NCI-H446 (cell line): ENCODE measurements at regions not wholly inside any gene's neighbourhood (a gene's known extent, or its start where the extent isn't known, plus 50 kb on each side); places are given as distances from the start of the nearest gene placed in this dataset.

ENCODE experiments used
- DNase-seq, 2 experiments: peaks; one replicate each; lab custom pipeline; 2025; lab: John Stamatoyannopoulos, UW

GRCh38 chr2:59733970-59734369 lies 819.5 kb downstream of the BCL11A start:
- DNase-seq = no peak

- no peak for DNase-seq
Observed at GRCh38 chr2:59733567-59733930, 819.9 kb downstream of the BCL11A start.

- no peak for DNase-seq
Observed at GRCh38 chr2:59732871-59733566, 820.4 kb downstream of the BCL11A start.

GRCh38 chr2:59727121-59727590 lies 826.3 kb downstream of the BCL11A start:
- no peak for DNase-seq

GRCh38 chr2:59726228-59727120 lies 827.0 kb downstream of the BCL11A start:
- no peak for DNase-seq

- DNase-seq = no peak
Observed at GRCh38 chr2:59724746-59725145, 828.7 kb downstream of the BCL11A start.

- DNase-seq = no peak
Observed at GRCh38 chr2:59720296-59720866, 833.1 kb downstream of the BCL11A start.

GRCh38 chr2:59713577-59713976 lies 839.9 kb downstream of the BCL11A start:
- no peak for DNase-seq

- no peak for DNase-seq
Observed at GRCh38 chr2:59711121-59711520, 842.3 kb downstream of the BCL11A start.

- DNase-seq = peak; percentile 6 to 74
Observed at GRCh38 chr2:59706729-59707128, 846.7 kb downstream of the BCL11A start.

- DNase-seq = no peak
Observed at GRCh38 chr2:59703796-59704195, 849.7 kb downstream of the BCL11A start.

- DNase-seq = no peak
Observed at GRCh38 chr2:59702026-59702425, 851.4 kb downstream of the BCL11A start.

- no peak for DNase-seq
Observed at GRCh38 chr2:59701271-59701994, 852.0 kb downstream of the BCL11A start.

GRCh38 chr2:59694176-59694575 lies 859.3 kb downstream of the BCL11A start:
- no peak for DNase-seq

GRCh38 chr2:59693231-59693959 lies 860.1 kb downstream of the BCL11A start:
- no peak for DNase-seq

- no peak for DNase-seq
Observed at GRCh38 chr2:59691518-59692190, 861.8 kb downstream of the BCL11A start.

- no peak for DNase-seq
Observed at GRCh38 chr2:59690849-59691248, 862.6 kb downstream of the BCL11A start.

GRCh38 chr2:59684771-59685166 lies 868.7 kb downstream of the BCL11A start:
- DNase-seq = no peak

GRCh38 chr2:59684116-59684770 lies 869.2 kb downstream of the BCL11A start:
- peak in 1 of 2 experiments; percentile 43 for DNase-seq

GRCh38 chr2:59680863-59681262 lies 872.6 kb downstream of the BCL11A start:
- DNase-seq = peak; percentile 14 to 72
